Activated CD8-positive, alpha-beta memory T cell treated with anti-CD3 and anti-CD28 coated beads, Interleukin-2, amount 50 U/mL, for 4 hours (primary cell): ENCODE measurements at regions not wholly inside any gene's neighbourhood (a gene's known extent, or its start where the extent isn't known, plus 50 kb on each side); places are given as distances from the start of the nearest gene placed in this dataset.
"Not testable (repeated sequence)": the region's sequence is repeated elsewhere in the genome, so short reads cannot be mapped to it uniquely, and the experiment has no call there.

Experiments
- DNase-seq: peaks from one replicate; pipeline ENCODE4 v3.0.0-alpha.2; 2020

DNA sequence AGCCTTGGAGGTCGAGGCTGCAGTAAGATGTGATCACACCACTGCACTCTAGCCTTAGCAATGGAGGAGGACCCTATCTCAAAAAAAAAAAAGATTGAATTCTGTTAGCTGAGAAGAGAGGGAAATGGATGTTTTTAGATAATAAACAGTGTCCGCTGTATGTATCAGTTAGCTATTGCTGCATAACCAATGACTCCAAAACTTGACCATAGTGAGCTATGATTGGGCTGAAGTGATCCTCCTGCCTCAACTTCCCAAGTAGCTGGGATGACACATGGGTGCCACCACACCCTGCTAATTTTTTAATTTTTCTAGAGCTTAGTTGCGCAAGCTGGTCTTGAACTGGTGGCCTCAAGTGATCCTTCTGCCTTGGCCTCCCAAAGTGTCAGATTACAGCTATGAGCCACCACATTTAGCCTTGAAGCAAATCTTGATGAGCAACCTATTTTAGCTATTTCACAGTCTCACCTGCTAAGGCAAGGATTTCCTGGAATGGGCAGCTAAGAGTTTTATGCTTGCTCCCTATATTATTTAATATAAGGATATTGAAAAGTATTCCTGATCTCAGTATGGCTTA lies 68.3 kb upstream of the ATF7IP2 start:
- DNase-seq: no peak

DNA sequence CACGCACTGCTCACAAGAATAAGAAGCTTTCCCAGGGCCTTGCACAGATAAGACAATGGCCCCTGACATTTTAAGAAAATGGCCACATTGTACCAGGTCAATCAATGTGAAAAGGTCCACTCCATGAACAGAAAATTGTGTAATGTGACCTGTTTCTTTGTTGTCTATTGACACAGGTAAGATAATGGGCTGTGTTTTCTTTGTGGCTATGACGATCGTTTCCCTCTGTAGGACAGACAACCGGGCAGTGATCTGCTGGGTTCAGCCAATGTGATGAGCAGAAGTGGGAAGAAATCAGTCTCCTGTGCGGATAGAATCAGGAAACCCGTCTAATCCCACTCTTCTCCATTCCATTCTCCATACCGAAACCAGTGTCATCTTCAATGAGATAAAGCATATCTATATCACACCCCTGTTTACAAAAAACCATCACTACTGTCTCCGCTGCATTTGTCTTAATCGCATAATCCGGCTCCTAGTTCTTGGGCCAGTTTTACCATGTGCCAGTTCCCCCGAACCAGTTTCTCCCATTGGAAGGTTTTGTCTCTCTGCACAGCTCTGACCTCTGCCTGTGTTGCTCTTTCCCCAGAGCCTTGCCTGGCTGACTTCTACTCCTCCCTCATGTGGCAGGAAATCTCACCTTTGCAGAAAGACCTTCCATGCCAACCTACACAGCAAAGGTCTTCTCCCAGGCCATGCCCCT lies 66.9 kb upstream of the ATF7IP2 start:
- no peak for DNase-seq

DNA sequence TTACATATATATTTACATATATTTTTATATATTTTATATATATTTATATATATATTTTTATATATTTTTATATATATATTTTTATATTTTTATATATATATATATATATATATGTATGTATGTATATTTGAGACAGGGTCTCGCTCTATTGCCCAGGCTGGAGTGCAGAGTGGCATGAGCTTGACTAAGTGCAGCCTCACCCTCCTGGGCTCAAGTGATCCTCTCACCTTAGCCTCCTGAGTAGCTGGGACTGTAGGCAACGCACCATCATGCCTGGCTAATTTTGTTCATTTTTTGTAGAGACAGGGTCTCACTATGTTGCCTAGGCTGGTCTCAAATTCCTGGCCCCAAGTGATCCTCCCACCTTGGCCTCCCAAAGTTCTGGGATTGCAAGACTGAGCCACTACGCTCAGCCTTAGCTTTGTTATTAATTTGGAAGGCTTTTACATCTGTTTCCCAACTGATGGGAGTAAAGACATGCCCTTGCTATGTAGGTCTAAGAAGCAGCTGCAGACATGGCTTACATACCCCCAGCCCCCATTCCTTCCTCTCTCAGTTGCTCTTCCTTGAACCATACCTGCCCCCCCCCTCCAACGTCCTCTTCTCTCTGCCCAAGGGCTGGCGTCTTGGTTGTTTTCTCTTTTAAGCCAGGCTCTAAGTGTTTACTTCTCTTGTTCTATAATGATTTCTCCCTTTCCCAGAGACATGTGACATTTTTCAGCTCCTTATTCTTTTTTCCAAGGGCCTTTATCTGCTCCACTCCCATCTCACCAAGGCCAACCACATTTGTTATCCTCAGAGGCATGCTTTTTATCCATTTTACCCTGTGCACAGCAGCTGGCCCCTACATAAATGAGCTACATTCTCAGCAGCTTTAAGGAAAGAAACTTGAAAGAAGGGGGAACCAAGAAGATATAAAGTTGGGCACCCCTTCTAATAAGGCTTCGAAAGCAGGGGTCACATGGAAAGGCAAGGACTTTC lies 64.2 kb upstream of the ATF7IP2 start:
- DNase-seq: no peak

DNA sequence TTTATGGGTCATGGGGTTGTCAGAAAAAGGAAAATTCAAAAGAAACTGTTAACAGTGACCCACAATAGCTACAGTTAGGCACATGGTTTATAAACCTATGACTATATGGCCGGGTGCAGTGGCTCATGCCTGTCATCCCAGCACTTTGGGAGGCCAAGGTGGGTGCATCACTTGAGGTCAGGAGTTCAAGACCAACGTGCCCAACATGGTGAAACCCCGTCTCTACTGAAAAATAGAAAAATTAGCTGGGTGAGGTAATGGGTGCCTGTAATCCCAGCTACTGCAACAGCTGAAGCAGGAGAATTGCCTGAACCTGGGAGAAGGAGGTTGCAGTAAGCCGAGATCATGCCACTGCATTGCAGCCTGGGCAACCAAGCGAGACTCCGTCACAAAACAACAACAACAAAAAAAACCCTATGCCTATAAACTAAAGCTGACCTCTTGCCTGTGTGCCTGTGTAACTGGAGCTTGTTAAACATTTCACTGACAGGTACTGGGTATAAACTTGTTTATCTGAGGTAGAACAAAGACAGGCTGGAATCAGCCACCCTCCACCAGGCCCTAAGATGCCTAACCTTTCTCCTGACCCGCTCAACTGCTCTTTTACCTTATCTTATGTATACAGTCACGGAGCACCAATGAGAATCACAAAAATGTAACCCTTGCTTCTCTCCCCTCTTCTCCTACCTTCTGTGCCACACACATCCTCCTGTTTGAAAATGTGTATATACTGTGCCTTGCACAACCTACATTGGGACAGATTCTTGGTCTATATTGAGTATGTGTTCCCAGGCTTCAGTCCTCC lies 62.9 kb upstream of the ATF7IP2 start:
- no peak for DNase-seq

GRCh38 chr16:10323528-10323869 lies 62.4 kb upstream of the ATF7IP2 start:
- DNase-seq: no peak

DNA sequence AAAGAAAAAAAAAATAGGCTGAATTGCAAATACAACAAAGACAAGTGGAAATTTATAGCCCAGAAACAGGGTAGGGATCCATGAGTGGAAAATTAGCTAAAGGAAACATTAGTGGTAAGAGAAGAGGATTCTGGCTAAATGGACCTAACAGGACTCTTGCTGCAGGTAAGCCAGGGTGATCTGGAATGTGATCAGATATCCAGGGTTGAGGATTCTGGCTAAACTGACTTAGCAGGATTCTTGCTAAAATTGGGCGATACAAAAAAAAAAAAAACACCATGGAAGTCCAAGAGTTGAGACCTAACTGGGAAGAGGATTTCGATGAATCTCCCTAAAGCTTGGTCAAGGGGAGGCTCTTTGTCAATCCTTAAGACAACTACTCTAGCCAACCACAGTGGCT lies 61.7 kb upstream of the ATF7IP2 start:
- DNase-seq: no peak

GRCh38 chr16:10325783-10326543 lies 59.9 kb upstream of the ATF7IP2 start:
- DNase-seq: no peak

- no peak for DNase-seq
Observed at GRCh38 chr16:10326647-10327046, 59.2 kb upstream of the ATF7IP2 start.

- DNase-seq: not testable (repeated sequence)
Observed at GRCh38 chr16:10328291-10328690, 57.6 kb upstream of the ATF7IP2 start.

- no peak for DNase-seq
Observed at GRCh38 chr16:10332241-10332640, 53.6 kb upstream of the ATF7IP2 start.

DNA sequence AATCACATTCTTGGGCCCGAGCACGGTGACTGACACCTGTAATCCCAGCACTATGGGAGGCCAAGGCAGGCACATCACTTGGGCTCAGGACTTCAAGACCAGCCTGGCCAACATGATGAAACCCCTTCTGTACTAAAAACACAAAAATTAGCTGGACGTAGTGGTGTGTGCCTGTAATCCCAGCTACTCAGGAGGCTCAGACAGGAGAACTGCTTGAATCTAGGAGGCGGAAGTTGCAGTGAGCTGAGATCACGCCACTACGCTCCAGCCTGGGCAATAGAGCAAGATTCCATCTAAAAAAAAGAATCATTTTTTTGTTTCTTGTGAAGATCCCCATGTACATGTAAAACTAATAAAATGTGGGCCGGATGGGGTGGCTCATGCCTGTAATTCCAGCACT lies 53.1 kb upstream of the ATF7IP2 start:
- no peak for DNase-seq

- no peak for DNase-seq
Observed at GRCh38 chr16:10333321-10334032, 52.4 kb upstream of the ATF7IP2 start.

DNA sequence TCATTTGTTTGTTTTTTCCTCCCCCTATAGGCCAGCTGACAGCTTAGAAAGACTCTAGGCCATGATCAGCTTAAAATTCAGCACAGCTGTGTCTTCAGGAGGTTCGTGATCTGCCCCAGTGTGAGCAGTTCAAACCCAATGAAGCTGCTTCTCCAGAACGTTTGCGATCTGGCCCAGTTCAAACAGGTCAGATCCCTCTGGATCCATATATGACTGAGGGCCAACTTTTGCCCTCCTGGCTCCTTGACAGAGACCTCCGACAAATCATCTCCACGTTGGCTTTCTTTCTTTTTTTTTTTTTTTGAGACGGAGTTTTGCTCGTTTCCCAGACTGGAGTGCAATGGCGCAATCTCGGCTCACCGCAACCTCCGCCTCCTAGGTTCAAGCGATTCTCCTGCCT lies 50.2 kb upstream of the ATF7IP2 start:
- DNase-seq: no peak
